ENCODE measurements at regions not wholly inside any gene's neighbourhood (a gene's known extent, or its start where the extent isn't known, plus 50 kb on each side); places are given as distances from the start of the nearest gene placed in this dataset.
A peak's percentile ranks its signal among the peaks of the same experiment; 100 is the strongest.

DNA sequence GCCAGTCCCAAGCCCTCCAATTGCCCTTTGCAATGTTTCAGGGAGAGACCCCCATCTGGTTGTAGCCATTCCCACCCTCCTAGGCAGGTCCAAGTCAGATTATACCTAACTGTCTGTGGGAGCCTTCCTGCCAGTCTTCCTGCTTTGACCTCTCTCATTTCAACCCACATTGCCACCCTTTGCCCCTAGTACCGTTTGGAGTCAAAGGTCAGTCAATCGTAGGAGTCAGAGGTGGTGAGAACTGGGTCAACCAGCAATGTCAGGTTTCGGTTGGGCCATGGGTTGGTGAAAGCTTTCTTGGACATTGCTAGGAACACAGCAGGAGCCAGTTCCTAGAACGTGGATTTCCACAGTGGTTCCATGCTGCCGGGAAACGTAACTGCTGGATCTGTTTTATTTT lies 269.4 kb upstream of the GHITM start:
- Histone ChIP-seq H3K36me3 (no peaks in the 10 kb centered on the region), H3K9me3 (no peaks in the 10 kb centered on the region), H3K4me3 (ENCODE audit: low read depth, low read length) (no peak overlapping the region), H3K4me1 (no peaks in the 10 kb centered on the region), H3K27me3 (no peaks in the 10 kb centered on the region)
- TF ChIP-seq, protein P1, sequence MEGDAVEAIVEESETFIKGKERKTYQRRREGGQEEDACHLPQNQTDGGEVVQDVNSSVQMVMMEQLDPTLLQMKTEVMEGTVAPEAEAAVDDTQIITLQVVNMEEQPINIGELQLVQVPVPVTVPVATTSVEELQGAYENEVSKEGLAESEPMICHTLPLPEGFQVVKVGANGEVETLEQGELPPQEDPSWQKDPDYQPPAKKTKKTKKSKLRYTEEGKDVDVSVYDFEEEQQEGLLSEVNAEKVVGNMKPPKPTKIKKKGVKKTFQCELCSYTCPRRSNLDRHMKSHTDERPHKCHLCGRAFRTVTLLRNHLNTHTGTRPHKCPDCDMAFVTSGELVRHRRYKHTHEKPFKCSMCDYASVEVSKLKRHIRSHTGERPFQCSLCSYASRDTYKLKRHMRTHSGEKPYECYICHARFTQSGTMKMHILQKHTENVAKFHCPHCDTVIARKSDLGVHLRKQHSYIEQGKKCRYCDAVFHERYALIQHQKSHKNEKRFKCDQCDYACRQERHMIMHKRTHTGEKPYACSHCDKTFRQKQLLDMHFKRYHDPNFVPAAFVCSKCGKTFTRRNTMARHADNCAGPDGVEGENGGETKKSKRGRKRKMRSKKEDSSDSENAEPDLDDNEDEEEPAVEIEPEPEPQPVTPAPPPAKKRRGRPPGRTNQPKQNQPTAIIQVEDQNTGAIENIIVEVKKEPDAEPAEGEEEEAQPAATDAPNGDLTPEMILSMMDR (IDR thresholded peaks at IDR 0.05; ENCODE audit: low read depth, low read length), result no peak
- DNase-seq, result no peak

DNA sequence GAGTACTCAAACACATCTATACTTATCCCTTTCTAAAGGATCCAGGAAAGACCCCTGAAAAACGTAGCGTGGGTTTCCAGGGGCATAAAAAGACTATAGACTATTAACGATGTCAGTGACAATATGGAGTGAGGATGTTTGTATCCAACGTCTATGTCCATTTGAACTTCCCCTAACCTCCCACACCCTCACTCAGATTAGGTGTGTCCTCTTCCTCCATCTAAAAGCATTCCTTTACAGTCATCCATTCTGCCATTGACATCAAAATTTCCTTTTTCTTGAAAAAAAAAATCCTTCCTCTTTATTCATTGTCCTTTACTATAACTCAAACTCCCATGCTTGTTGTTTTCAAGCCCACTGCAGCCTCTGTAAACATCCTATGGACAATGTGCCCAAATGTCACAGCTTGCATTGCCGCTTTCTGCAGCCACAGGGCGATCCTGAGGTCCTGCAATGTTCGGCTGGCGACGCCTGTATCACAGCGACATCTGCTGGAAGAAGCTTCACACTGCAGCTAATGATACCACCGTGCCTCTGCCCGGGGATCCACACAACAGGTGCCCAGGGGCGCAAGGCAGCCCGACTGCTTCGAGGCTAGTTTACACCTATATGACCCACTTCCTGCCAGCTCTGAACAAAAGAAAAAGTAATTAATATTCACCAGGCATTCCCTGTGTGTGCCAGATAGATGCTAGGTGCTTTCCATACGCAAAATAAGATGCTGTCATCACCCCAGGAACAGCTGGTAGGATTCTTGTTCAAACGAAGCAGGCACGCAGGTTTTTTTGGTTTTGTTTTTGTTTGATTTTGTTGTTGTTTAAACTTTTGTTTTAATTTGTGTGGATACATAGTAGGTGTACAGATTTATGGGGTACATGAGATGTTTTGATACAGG lies 267.9 kb upstream of the GHITM start:
- H3K4me3 ChIP-seq (ENCODE audit: low read depth, low read length), result no peak overlapping the region
- H3K27me3 ChIP-seq, result no peaks in the 10 kb centered on the region
- no peaks in the 10 kb centered on the region for H3K4me1 ChIP-seq
- no peaks in the 10 kb centered on the region for H3K36me3 ChIP-seq
- DNase-seq, result peak; percentile 71
- no peaks in the 10 kb centered on the region for H3K9me3 ChIP-seq
- TF ChIP-seq, protein P1 (IDR thresholded peaks at IDR 0.05; ENCODE audit: low read depth, low read length), result peak; percentile 95

DNA sequence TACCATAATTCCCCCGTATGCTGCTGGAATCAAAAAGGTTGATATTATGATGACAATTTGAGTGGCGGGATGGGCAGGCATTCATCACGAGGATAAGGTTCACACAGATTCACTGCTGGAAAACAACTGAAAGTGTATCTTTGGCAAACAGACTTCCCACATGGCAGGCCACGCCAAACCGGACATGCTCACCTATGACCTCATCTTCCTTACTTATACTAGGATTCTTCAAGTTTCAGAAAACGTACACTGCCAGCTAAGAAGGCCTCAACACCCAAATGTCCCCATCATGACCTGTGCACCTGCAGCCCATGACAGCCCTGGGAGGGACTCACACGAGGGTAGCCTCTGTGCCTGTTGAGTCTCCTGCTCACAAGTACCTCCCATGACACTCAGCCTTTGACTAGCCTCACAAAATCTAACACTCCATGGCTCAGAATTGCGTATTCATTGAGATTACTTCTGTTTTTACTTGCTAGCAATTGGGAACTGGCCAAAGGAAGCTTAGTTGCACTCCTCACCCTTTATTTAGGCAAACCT lies 259.0 kb upstream of the GHITM start:
- H3K27me3 ChIP-seq, result no peaks in the 10 kb centered on the region
- DNase-seq, result no peak
- no peaks in the 10 kb centered on the region for H3K9me3 ChIP-seq
- no peak overlapping the region for H3K4me3 ChIP-seq (ENCODE audit: low read depth, low read length)
- no peaks in the 10 kb centered on the region for H3K36me3 ChIP-seq
- TF ChIP-seq, protein P1 (IDR thresholded peaks at IDR 0.05; ENCODE audit: low read depth, low read length), result no peak
- no peaks in the 10 kb centered on the region for H3K4me1 ChIP-seq

DNA sequence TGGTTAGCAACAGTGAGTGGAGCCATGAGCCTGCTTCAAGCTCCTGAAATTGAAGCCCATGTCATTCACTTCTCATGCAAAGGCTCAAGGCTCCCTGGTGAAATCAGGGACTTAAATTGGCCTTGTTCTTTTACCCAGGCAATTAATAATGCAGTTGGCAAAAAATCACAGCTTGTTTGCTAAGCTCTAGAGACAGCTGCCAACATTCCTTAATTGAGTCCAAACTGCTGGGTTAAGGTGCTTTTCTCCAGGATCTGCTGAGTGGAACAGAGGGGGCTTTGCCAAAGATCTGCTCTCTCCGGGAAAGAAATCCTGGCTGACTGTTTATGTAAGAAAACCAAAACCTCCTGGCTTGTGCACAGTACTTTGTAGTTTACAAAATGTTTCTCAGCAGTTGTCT lies 257.6 kb upstream of the GHITM start:
- H3K4me1 ChIP-seq, result no peaks in the 10 kb centered on the region
- H3K4me3 ChIP-seq (ENCODE audit: low read depth, low read length), result no peak overlapping the region
- no peaks in the 10 kb centered on the region for H3K36me3 ChIP-seq
- TF ChIP-seq, protein P1 (IDR thresholded peaks at IDR 0.05; ENCODE audit: low read depth, low read length), result no peak
- DNase-seq, result no peak
- no peaks in the 10 kb centered on the region for H3K27me3 ChIP-seq
- no peaks in the 10 kb centered on the region for H3K9me3 ChIP-seq

DNA sequence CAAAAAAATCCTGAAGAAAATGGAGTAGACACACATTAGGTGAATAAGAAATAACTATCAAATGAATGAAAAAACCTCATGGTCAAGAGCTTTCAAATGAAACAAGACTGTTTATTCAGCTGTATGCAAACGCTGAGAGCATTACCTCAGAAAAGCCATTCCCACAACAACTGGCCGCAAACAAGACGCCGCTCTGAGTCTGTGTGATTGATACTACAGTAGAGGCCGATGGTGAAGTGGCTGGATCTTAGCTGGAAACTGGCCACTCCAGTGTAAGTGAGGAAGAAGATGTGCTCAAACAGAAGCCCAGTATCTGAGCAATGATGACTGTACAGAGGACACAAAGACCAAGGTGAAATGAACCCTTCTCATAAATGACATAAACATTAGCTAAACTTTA lies 252.4 kb upstream of the GHITM start:
- DNase-seq, result no peak
- H3K36me3 ChIP-seq, result no peaks in the 10 kb centered on the region
- TF ChIP-seq, protein P1 (IDR thresholded peaks at IDR 0.05; ENCODE audit: low read depth, low read length), result no peak
- H3K4me3 ChIP-seq (ENCODE audit: low read depth, low read length), result no peak overlapping the region
- H3K27me3 ChIP-seq, result no peaks in the 10 kb centered on the region
- no peaks in the 10 kb centered on the region for H3K4me1 ChIP-seq
- H3K9me3 ChIP-seq, result no peaks in the 10 kb centered on the region

DNA sequence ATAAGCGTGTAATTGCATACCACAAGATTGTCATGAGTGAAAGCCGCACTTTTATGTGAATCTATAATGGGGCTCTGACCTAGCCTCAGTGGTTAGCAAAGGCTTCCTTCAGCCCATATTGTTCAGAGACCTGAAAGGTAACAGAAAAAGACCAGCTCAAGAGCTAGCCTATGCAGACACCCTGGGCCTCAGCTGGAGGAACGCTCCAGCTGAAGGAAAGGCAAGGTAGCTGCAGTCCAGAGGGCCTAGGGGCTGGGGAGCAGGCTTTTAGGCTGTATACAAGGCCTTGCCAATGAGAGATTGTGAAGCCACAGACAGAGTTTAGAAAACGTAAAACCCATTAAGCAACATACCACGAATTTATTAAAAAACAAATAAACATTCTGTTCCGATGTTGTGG lies 246.6 kb upstream of the GHITM start:
- Histone ChIP-seq H3K4me3 (ENCODE audit: low read depth, low read length) (no peak overlapping the region), H3K9me3 (no peaks in the 10 kb centered on the region), H3K4me1 (no peaks in the 10 kb centered on the region), H3K27me3 (no peaks in the 10 kb centered on the region), H3K36me3 (no peaks in the 10 kb centered on the region)
- TF ChIP-seq, protein P1 (IDR thresholded peaks at IDR 0.05; ENCODE audit: low read depth, low read length), result no peak
- DNase-seq, result no peak

Data from BE2C (cell line).